CD4-positive, alpha-beta T cell treated with Interleukin-12 subunit alpha and Interleukin-12 subunit beta, for 1 hour (primary cell): ENCODE measurements at regions not wholly inside any gene's neighbourhood (a gene's known extent, or its start where the extent isn't known, plus 50 kb on each side); places are given as distances from the start of the nearest gene placed in this dataset.
"Not testable (repeated sequence)": the region's sequence is repeated elsewhere in the genome, so short reads cannot be mapped to it uniquely, and the experiment has no call there.

ENCODE experiments used
- DNase-seq: peaks from one replicate; pipeline ENCODE4 v3.0.0-alpha.2; 2020

DNA sequence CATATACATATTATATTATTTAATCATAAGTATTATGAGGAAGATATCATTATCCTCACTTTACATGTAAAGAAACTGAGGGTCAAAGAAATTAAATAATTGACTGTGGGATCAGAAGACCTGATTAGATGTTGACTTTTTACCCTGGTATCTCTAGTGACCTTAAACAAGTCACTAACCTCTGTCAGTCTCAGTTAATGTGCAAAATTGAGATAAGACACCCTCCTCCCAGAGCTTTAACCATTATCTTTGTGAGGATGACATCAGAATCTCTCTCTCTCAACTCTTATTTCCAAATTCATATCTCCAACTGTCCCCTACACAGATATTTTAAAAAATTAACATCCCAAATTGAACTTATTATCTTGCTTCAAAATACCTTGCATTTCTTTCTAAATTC is 177.8 kb downstream of the KLHL28 start:
- DNase-seq, result no peak

DNA sequence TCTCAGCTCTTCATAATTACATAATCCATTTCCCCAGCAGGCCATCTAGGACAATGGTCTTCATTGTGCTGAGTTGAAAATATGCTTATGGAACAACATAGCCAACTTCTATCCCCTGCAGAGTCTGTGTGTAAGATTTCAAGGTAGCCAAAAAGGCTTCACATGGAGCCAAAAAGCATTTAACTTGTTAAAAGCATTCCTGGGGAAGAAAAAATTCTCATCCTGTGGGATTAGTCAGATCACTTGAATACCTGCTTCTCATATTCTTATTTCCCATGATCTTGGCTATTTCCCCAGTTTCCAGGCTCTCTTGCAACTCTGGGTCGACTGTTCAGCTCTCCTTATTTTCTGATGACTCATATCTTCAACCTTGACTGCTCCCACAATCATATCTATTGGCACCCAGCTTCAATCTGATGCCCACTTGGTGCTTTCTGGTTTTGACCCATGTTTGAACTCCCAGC is 178.9 kb downstream of the KLHL28 start:
- DNase-seq, result no peak

DNA sequence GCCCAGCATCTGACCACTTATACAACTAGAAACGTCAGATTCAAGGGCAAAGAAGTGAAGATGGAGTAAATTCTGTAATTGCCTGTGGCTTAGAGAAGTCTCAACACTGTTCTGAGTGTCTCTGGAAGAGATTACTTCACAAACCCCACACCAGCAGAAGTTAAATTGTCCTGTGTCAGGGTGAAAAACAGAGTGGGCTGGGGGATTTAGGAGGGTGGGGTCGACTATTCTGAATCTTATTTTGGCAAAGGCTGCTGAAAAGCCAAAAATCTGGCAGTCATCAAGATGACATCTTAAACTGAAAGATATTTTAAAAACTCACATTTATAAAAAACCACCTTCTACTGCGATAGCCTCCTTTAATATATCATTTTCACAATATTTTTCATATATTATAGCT is 180.8 kb downstream of the KLHL28 start:
- DNase-seq, result no peak

DNA sequence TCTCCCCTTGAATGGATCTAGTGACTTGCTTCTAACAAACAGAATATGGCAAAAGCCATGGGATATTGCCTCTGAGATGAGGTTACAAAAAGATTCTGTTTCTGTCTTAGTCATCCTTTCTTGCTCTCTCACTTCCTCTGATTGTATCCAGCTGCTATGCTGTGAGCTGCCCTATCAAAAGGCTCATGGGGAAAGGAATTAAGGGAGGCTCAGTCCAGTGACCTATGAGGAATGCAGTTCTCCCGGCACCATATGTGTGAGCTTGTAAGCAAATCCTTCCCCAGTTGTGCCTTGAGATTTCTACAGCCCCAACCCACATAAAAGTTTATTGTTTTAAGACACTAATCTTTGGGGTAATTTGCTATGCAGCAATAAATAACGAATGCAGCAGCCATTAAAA is 183.1 kb downstream of the KLHL28 start:
- no peak for DNase-seq

DNA sequence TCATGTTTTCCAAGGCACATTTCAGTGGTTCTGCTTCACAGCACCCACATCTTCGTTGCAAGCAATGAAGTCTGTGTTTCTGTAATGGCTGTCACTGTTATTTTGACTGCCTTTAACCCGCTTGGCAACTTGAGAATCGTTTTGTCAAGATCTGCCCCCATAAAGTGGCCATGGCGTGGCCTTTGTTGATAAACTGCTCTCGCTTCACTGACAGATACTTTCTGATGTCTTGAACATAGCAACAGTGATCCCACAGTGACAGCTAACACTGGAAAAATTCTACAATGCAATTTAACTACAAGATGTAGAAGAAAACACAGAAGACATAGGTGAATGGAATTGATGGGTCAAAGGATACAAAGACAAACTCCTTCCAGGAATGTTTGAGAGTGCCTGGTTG is 184.2 kb downstream of the KLHL28 start:
- DNase-seq, result no peak

DNA sequence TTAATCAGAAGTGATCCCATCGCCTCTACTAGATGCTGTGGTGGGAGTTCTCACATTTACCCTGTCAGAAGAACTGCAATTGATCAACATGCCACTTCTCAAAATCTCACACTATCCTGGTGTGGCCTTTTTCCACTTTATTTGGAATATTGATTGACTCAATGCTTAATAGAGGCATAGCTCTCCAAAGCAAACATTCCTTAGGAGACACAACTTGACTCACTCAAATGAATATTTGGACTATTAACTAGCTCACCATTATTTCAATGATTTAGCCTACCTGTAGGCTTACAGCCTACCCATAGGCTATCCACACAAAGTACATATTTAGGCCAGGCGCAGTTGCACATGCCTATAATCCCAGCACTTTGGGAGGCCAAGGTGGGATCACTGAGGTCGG is 186.5 kb downstream of the KLHL28 start:
- DNase-seq, result no peak

DNA sequence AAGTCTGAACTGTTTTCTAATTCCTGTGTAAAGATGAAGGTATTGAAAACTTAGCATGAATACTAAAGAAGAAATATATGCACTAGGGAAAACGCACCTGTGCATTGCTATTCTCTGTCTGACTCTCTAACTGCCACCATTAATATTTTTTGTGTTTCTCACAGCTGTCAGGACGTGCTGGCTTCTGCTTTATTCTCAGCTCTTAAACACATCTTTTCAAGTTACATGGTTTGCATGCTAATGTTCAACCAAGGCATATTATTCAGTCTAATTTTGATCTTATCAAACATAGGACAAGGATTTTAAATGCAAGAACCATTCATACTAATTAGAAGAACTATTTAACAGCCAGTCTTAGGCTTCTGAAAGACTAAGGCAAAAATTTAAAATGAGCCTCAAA is 187.4 kb downstream of the KLHL28 start:
- DNase-seq, result no peak

DNA sequence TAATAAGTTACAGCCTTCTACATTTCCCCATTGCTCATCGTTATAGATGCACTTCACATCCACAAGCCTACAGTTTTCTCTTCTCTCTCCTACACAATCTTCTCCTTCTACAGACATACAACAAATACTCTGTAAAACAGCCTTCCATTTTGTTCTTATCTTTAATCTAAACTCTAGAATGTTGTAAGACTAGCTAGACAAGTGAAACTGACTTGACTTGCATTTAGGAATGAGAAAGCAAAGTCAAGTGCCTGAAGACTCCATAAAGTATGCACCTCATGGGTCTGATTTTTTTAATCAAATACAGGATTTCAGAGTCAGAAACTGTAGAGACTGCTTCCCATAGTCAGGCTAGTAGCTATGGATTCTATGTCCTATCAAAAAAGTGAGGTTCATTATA is 190.3 kb downstream of the KLHL28 start:
- no peak for DNase-seq

DNA sequence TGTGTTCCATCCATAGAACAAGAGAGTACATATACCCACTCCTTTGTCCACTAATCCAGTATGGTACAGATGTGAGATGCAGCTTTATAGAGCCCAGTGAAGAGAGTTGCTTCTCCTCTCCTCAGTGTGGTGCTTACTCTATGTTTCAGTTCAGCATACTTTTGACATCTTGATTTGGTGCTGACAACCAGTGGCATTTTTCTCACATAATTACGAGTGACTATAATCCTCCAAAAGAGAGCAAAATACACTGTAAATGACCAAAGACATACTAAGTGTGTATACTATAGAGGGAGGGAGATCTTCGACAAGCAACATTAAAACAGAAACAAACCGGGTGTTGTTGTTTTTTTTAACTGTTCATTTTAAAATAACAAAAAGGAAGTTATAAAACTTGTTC is 191.5 kb downstream of the KLHL28 start:
- no peak for DNase-seq

DNA sequence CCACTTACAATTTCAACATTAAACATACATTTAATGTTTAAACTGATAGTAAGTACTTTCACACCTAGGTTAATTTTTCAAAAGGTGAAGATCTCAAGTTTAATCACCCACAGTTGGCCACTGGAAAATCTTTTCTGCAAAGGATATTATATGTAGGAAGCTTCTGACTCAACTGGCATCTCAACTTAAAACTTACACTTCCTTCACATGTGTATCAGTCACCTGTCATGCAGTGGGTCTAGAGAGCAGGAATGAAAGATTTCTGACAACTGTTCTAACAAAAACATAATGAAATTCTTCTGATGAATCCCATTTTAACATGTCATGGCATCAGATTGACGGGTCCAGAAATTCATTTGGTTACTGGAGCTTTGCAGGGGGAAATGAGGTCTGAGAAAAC is 192.8 kb downstream of the KLHL28 start:
- DNase-seq, result no peak

DNA sequence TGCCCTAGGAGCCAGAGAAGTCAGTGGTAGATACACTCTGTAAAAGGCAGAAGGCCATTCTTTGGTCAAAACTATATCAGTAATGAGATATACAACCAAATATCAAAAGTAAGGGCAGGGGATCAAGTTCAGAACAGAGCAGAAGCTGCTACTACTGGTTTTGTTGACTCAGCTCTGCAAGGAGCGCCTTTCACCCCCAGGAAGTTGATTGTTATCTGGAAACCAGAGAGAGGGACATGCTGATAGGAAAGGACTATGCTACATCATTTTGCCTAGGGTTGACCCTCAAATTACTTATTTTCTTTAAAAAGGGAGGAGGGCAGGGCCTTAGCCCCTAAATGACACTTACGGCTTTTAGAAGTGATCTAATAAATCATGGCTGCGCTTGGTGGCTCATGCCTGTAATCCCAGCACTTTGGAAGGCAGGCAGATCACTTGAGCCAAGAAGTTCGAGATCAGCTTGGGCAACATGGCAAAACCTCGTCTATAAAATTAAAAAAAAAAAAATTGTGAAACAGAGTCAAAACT is 194.0 kb downstream of the KLHL28 start:
- no peak for DNase-seq

DNA sequence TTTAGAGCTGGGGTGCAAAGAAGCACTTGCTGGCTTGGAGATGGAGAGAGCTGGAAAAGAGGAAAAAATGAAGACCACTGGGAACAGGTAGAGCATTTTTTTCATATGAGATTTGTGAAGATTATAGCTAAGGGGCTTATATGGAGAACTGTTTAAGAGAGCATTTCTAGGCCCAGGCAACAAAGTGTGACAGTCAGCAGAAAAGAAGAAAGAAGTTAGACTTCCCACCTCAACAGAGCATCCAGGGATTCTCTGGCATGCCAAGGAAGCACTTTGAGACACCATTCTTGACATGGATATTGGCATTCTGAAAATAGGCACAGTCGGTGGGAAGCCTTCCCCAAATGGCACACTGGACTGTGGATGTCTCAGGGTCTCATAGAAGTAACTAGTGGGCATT is 195.5 kb downstream of the KLHL28 start:
- no peak for DNase-seq

DNA sequence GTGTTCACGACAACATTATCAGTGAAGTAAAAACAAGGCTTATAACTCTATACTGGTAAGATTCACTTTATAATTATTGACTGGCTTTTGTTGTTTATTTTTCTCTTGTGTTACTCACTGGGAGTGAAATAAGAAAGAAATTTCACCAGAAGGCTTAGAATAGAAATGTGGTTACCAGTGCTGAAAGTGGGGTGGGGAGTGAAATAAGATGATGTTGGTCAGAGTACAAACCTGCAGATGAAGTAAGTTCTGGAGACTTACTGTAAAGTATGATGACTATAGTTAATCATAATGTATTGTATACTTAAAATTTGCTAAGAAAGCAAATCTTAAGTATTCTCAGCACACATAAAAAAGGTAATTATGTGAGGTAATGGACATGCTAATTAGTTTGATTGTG is 198.4 kb downstream of the KLHL28 start:
- no peak for DNase-seq

DNA sequence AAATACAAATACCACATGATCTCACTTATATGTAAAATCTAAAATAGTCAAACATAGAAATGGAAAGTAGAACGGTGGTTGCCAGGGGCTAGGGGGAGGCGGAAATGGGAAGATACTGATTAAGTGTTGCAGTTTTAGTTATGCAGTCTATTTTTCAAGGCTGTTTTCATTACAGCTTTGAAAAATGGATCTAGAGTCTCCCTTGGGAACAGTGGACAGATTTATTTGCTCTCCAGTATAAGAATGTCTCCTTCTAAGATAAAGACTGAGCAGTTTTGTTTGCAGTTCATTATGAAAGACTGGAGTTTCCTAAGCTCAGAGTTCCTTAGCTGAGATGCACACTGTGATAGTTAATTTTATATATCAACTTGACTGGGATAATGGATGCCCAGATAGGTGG is 202.5 kb downstream of the KLHL28 start:
- no peak for DNase-seq

DNA sequence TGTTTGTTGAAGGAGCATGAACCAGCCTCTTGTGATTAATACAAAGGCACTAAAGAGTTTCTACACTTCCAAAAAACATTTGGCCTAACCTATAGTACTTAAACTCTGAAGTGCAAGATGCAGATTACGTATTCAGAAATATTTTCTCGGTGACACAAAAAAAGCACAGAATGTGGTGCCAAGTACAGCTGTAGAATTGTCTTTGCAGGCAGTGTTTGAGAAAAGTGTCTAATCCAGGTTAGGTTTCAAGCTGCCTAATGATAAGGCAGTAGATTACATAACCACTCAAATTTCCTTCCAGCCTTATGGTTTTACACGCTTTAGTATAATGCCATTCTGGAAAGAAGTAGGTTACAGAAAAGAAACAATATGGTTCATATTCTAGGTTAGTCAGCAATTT is 205.2 kb downstream of the KLHL28 start:
- no peak for DNase-seq

DNA sequence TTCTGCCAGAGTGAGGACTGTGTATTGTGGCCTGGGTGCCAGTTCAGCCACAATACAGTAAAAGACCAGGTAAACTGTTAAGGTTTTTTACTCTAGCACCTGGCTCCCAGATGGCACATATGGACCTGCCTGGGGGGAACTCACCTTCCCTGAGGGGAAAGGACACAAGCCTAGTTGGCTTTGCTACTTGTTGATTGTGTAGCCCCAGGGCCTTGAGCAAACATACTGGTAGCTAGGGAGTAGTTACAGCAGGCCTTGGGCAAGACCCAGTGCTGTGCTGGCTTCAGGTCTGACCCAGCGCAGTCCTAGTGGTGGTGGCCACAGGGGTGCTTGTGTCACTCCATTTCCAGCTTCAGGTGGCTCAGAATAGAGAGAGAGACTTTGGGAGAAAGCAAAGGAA is 216.4 kb downstream of the KLHL28 start:
- DNase-seq, result no peak

DNA sequence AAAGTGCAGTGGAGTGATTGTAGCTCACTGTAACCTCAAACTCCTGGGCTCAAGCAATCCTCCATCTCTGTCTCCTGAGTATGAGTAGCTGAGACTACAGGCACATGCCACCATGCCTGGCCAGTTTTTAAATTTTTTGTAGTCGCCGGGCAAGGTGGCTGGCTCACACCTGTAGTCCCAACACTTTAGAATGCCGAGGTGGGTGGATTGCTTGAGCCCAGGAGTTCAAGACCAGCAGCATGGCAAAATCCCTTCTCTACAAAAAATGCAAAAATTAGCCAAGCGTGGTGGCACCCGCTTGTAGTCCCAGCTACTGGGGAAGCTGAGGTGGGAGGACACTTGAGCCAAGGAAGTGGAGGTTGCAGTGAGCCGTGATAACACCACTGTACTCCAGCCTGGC is 219.5 kb downstream of the KLHL28 start:
- no peak for DNase-seq

DNA sequence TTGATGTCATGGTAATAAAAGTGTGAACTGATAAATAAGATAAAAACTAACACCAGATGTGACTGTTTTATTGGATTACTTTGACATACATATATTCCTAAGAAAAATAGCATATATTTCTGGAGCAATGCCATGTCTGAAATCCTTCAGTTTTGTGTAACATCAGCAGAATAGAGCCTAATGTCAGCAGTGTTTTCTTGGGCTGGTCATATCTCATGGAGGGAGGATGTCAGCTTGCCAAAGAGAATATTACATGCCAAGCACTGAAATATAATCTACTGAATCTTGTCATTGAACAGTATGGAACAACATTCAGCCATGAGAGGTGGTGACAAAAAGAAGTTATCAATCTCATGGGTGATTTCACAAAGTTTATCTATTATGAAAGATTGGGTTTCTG is 220.3 kb downstream of the KLHL28 start:
- no peak for DNase-seq

DNA sequence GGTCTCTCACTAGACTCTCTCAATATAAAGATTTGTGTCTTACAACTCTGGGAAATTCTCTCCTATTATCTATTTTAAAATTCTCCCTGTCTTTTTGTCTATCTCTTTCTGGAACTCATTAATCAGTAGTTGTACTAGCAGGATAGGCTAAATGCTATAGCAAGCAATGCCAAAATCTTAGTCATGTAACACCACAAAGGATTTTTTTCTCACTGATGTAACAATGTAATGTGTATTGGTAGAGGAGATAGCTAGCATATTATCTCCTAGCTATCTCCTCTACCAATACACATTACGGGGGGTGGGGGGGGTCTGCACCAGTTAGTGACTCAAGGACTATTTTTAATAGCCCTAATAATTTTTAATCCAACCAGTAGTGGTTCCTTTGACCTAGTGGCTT is 225.4 kb downstream of the KLHL28 start:
- no peak for DNase-seq

DNA sequence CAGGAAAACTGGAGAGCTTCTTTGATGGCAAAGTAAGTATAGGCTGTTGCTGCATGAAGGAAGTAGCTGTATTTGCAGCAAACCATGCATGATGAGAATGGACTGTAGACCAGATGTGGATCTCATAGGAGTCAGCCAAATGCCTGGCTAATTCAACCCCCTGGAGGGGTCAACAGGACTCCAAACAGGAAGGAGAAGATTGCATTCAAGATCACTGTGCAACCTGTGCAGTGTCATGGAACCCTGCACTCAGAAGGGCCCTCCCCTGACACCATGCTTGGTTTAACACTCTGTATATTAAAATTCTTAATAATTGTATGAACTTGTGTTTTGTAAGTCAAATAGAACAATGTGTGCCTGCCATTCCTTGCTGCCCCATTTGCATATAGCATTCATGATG is 225.1 kb upstream of the FSCB start:
- no peak for DNase-seq

DNA sequence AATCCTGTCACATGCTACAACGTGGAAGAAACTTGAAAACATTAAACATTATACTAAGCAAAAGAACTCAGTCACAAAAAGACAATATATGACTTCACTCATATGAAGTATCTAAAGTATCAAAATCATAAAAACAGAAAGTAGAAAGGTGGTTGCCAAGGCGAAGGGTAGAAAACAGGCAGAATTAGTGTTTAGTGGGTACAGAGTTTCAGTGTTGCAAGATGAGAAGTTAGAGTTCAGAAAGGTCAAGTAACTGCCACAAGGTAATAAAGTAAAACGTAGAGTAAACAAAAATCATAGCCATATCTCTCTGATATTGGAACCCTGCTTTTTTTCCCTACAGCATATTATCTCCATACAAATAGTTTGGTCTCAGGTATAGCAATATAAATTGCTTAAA is 223.8 kb upstream of the FSCB start:
- DNase-seq, result no peak

DNA sequence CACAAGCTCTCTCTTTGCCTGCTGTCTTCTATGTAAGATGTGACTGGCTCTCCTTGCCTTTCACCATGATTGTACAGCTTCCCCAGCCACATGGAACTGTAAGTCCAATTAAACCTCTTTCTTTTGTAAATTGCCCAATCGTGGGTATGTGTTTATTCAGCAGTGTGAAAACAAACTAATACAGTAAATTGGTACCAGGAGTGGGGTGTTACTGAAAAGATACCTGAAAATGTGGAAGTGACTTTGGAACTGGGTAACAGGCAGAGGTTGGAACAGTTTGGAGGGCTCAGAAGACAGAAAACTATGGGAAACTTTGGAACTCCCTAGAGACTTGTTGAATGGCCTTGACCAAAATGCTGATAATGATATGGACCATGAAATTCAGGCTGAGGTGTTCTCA is 214.3 kb upstream of the FSCB start:
- not testable (repeated sequence) for DNase-seq

DNA sequence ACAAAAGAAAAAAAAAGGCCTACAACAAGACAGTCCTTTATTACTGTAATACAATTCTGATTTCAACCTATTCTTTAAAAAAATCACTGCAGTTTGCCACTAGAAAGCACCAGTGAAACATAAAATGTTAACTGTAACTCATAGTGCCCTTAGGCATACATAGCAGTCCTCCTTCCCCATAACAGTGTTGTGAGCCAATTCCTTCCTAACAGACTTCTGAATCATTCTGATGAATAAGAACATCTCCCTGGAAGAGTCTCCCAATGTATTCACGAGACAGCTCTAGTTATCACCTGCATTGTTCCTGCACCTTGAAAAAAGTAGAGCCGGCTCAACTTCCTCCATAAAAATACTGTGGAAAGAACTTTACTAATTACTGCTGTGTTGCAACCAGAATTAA is 213.6 kb upstream of the FSCB start:
- no peak for DNase-seq

DNA sequence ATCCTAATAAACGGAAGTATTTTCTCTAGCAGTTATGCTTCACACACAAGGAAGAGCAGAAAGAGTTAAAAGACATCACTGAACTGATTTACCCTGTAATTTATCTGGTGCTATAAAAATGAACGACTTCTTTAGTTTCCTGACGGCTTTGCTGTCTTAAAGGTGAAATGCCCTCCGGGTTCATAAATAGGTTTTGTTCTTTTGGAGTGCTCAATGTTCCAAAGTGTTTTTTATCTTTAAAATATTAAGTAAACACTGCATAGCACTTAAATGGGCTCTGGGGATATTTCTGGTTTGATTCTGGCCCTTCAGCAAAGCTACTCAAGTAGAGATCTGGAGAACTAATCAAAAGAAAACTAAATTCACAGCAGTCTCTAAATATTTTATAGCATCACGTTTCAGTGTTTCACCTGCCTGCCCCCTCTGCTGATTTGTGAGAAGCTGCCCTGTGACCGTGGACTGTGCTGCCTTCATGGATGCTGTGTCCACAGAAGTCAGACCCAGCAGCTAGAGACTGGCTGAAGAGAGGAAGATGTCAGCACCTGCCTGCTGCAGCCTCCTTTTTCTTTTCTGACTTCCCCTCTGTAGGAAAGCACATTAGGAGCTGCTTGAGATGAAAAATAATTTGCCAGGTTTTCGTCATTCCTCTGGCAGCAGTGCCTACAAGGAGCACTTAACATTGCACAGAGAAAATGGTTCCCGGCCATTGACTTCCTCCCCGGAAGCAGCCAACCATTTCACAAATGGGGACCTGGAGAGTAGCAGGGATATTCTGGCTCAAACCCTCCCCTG is 205.1 kb upstream of the FSCB start:
- no peak for DNase-seq

DNA sequence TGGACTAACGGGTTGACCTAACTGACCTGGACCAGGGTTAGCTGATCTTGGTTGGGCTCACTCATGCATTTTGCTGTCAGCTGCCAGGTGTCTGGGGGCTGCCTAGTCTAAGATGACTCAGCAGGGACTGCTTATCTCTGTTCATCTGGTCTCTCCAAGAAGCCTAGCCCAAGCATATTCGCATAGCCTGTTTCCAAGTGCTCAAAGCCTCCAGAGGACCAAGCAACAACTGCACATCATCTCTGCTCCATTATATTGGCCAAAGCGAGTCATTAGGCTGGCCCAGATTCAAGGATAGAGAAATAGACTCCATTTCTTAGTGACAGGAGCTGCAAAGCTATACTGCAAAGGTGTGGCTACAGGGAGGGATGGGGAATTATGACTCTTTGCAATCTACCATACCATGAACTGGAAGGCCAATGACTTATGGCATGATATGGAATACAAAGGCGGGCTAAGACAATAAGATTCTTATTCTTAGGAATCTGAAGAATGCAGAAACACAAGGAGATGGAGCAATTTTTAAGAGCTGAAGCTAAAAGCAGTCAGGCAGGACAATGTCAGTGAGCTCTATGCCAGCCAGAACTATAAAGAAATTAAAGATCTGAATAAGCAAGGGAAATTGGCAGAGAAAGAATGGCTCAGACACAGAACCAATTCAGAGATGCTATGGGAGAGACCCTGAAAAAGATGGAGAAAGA is 194.6 kb upstream of the FSCB start:
- DNase-seq, result no peak
